ENCODE measurements at regions not wholly inside any gene's neighbourhood (a gene's known extent, or its start where the extent isn't known, plus 50 kb on each side); places are given as distances from the start of the nearest gene placed in this dataset.

- TF ChIP-seq CTCF (conservative IDR thresholded peaks at IDR 0.05), result no peak
- TF ChIP-seq EZH2 (IDR thresholded peaks at IDR 0.05; ENCODE audit: low read depth), result no peak
These were observed 517.6 kb upstream of the CCDC179 start for GRCh38 chr11:23377909-23378308.

Data from PC-9 (cell line).